NCI-H2196 (cell line): ENCODE measurements at regions not wholly inside any gene's neighbourhood (a gene's known extent, or its start where the extent isn't known, plus 50 kb on each side); places are given as distances from the start of the nearest gene placed in this dataset.
"Not testable (repeated sequence)": the region's sequence is repeated elsewhere in the genome, so short reads cannot be mapped to it uniquely, and the experiment has no call there.

Source experiments
- DNase-seq: peaks from one replicate; lab custom pipeline; 2025; ENCODE audit not compliant: unreplicated experiment; lab: John Stamatoyannopoulos, UW

GRCh38 chr7:3094701-3095445 is 51.2 kb upstream of the CARD11 start:
- no peak for DNase-seq

DNA sequence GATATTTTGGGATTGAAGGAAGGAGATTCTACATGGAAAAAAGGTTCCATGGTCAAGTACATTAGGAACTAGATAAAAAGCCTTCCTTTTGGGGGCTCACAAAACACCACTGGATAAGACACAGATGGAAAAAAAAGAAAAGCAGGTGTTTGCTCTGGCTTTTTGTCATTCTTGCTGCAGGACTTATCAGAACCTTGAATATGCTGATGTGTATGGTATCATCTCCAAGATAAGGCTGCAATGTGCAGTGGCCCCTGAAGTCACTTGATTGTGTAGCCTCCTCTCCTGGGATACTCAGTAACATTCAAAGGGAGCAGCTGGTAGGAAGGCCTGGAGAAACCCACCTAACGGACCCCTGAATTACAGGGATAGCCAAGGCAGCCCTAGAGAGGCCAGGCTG is 54.1 kb upstream of the CARD11 start:
- DNase-seq = no peak

GRCh38 chr7:3102159-3102558 is 58.5 kb upstream of the CARD11 start:
- no peak for DNase-seq

DNA sequence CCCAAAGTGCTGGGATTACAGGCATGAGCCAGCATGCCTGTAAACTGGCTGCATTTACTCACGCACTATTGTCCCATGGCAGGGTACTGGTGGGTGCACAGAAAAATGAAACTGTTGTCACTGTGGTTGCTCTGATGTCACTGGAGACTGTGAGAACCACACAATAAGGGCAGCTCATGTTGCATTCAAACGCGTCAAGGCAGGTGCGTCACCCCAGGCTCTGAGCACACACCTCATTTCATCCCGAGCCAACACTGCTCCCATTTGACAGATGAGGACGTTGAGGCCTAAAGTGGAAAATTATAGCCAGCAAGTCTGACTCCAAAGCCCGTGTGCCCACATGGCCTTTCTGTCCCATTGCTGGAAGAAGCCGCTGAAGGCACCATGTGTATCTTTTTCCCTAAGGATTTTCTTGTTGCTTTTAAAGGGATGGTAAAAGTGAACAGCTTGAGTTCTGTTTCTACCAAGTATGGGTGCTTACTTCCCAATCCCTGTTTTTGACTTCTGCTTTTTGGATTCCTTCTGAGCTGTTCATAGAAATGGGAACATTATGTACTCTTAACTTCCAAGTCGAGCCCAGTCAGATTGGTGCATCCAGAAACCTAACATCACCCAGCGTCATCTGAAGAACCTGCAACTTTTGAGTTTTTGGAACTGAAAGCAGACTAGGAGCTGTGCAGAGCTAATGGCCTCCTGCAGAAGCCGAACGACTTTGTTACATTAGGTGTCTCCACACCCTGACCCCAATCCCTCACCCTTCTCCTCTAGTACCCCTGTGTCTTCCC is 60.1 kb upstream of the CARD11 start:
- DNase-seq = no peak

DNA sequence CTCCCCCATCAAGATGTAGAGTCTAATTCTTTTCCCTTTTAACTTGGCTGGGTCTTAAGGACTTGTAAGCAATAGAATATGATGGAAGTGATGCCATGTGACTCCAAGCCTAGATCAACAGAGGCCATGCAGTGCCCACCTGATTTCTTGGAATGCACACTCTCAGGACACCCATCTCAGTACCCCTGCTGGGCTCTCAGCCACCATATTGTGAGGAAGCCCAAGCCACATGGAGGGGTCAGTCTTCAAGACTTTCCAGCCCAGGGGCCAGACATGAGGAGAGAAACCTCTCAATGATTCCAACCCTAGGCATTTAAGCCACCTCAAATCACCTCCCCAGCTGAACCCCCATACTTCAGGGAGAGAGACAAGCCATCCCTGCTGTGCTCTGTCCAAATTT is 62.2 kb upstream of the CARD11 start:
- no peak for DNase-seq

DNA sequence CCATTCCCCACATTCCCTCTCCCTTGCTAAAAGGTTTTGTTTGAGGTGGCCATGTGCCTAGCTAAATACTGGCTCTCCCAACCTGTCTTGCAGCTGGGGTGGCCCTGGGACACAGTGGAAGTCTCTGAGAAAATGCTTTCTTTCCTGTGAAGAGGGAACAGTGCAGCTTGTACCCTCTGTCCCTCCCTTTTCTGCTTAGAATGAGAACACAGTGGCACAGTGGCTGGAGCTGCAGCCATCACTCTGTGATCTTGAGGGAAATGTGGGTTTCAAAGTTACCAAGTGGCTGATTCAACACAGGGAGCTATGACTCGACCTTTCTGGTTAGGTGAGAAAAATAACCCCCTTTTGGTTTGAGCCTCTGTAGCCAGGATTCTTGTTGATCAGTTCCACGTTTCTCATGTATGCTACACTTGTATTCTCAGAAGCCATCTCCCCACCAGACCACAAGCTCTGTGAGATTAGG is 62.7 kb upstream of the CARD11 start:
- no peak for DNase-seq

DNA sequence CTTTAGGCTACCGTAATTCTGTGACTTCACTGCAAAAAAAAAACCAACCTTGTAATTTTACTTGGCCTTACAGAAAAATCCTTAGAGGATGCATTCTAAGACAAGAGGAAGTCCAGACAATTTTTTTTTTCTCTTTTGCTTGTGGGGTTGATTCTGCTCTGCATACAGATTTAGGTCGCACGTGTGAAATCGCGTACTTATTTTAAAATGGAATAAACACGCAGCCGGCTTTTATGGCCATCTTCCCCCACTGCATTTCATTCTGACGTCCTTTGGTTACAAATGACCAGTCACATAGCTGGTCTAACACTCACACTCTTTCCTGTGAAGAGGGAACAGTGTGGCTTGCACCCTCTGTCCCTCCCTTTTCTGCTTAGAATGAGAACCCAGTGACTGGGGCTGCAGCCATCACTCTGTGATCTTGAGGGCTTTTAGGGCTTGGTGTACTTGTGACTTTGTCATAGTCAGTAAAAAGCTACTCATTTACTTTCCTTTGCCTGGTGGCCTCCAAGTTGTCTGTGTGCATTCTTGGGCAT is 63.6 kb upstream of the CARD11 start:
- no peak for DNase-seq

DNA sequence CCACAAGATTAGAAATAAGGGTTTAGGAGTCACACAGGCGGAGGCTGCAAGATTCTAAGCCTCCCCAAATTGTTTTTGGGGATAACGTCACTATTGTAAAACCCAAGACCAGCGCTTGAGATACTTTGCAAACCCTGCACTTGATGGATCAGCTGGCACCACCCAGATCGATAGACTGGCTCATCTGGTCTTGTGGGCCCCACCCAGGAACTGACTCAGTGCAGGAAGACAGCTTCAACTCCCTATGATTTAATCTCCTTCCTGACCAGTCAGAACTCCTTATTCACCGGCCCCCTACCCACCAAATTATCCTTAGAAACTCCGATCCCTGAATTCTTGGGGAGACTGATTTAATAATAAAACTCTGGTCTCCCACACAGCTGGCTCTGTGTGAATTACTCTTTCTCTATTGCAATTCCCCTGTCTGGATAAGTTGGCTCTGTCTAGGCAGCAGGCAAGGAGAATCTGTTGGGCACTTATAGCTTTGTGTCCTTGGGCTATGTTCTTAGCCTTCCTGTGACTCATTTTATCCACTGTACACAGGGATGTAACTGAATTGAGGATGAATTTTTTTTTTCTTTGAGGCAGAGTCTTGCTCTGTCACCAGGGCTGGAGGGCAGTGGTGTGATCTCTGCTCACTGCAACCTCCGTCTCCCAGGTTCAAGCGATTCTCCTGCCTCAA is 64.4 kb upstream of the CARD11 start:
- DNase-seq = no peak

DNA sequence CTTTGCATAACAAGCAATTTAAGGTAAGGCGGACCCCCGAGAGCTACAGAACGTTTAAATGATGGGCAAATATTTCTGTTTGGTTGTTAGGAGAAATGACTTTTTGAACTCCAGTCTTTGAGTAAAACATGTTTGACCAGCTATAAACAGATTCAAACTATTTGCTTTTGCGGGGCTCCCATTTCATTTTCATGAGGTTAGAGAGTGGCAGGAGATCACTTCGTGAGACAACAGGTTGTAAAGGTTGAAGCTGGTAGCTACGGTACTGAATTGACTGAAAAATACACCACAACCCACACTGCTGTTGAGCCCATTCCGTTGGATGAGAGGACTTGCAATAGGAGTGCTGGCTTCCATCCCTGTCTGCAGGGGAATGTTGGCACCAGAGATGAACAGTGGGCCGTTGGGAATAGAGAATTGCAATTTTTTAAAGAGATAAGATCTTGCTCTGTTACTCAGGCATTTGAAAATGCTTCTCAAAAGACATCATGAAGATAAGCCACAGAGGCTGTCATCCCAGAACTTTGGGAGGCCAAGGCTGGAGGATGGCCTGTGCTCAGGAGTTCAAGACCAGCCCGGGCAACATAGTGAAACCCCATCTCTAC is 65.7 kb upstream of the CARD11 start:
- DNase-seq = no peak

DNA sequence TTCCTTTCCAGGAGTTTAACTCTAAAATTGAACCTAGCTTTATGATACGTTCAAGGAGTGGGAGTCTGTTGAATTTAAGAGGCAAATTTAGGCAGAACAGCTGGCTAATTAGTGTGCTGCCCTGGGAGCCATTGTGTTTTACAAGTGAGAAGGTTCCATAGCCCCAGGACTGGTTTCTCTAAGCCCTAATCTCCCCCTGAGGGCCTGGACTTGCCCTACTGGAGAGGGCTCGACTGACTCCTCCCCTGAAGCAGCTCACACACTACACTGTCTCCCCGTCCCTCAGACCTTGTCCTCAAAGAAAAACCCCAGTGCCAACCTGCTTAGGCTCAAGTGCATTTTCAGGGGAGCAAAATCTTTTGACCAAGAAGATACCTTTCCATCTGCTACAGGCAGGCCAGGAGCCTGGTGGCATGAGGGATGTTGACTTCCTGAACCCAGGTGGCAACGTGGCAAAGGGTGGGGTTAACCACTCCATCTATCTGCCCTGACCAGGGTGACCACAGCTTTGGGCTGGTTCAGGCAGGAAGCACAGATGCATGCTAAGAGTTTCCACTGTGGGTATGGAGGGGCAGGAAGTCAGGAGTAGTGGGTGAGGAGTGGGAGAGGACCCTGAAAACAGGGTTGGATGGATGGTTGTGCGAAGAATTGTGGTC is 68.9 kb upstream of the CARD11 start:
- no peak for DNase-seq

DNA sequence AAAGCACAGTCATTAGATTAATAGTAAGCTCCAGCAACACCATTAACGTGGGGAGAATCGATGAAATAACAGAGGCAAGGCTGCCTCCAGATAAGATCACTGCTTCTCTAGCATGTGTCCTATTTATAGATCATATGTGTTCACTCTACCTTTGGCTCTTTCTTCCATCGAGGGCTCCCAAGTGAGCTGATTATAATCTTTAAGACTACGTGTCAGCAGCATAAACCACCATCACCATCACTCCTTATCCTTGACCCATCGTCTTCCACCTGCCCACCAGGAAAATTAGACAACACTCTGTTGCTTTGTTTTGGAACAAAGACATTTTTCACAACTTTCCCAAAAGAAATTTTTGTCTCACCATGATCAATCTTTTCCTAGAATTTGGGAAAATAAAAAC is 71.2 kb upstream of the CARD11 start:
- no peak for DNase-seq

- DNase-seq = no peak
These were observed 73.4 kb upstream of the CARD11 start for GRCh38 chr7:3117081-3117480.

DNA sequence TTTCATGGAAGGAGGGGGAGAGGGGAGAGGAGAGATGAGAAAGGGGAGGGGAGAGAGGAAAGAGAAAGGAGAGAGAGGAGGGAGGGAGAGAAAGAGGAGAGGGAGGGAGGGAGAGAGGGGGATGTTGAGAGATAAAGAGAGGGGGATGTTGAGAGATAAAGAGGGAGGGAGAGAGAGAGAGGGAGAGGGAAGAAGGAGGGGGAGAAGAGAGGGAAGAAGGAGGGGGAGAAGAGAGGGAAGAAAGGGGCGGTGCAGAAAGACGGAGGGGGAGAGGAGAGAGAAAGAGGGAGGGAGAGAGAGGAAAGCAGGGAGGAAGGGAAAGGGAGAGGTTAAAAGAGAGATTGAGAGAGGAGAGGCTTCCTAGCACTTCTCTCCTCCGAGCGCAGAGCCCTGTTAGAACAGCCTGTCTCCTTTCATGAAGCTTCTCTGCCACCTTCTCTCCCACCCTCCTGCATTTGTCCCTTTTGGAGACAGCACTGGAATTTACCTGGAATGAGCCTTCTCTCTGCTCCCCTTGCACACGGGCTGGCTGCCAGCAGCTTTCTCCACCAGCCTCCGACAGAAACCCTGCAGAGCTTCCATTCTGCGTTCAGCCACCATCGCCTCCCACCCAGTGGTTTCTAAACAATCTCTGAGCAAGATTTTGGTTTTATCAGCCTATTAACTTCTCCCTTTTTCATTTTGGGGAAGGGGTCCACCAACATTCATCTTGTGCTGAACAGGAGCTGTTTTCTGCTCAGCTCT is 74.0 kb upstream of the CARD11 start:
- DNase-seq = no peak

DNA sequence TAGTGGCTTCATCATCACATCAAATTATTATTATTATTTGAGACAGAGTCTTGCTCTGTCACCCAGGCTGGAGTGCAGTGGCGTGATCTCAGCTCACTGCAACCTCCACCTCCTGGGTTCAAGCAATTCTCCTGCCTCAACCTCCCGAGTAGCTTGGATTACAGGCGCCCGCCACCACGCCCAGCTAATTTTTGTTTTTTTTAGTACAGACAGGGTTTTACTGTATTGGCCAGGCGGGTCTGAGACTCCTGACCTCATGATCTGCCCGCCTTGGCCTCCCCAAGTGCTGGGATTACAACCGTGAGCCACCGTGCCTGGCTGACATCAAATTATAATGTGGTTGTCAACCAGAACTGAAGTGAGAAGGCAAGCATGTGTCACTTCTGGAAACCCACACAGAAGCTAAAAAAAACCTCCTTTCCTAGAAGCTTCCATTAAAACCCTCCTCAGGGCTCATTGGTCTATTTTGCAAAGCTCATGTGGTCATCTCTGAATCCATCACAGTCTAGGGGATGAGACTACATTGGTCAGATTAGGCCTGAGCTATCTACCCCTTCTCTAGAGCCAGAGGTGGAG is 75.8 kb upstream of the CARD11 start:
- not testable (repeated sequence) for DNase-seq

- DNase-seq = no peak
These were observed 76.3 kb upstream of the CARD11 start for GRCh38 chr7:3119963-3120362.

GRCh38 chr7:3120513-3120912 is 76.8 kb upstream of the CARD11 start:
- no peak for DNase-seq

- DNase-seq = no peak
These were observed 85.3 kb upstream of the CARD11 start for GRCh38 chr7:3128857-3129490.

DNA sequence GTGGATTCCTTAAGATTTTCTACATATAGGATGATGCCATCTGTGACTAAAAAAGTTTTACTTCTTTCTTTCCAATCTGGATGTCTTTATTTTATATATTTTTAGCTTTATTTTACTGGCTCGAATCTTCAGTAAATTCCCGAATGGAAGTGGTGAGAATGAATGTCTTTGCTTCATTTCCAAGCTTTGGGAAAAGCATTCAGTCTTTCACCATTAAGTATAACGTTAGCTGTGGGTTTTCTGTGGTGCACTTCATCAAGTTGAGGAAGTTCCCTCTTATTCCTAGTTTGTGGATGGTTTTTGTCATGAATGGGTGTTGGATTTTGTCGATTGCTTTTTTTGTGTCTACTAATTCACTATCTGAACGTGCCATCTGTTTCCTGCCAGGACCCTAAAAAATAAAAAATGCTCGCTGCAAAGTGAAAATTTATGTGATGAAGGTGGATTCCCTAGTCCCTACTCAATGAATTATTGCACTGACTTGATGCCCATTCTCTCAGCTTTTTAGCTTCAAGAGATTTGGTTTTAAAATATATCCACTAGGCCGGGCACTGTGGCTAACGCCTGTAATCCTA is 90.2 kb upstream of the CARD11 start:
- DNase-seq = no peak

- DNase-seq = no peak
These were observed 91.1 kb upstream of the CARD11 start for GRCh38 chr7:3134745-3135144.
